Erythroblast (primary cell): ENCODE measurements at regions not wholly inside any gene's neighbourhood (a gene's known extent, or its start where the extent isn't known, plus 50 kb on each side); places are given as distances from the start of the nearest gene placed in this dataset.

ENCODE experiments used
- GATA1 ChIP-seq: IDR thresholded peaks from 2 replicates; pipeline ENCODE4 v1.6.1; 2011; ENCODE audit warnings: low read depth, mild to moderate bottlenecking, control low read depth, low read length, moderate library complexity
- POLR2A ChIP-seq: IDR thresholded peaks from 2 replicates; pipeline ENCODE4 v1.6.1; 2011; ENCODE audit warnings: mild to moderate bottlenecking, low read length

DNA sequence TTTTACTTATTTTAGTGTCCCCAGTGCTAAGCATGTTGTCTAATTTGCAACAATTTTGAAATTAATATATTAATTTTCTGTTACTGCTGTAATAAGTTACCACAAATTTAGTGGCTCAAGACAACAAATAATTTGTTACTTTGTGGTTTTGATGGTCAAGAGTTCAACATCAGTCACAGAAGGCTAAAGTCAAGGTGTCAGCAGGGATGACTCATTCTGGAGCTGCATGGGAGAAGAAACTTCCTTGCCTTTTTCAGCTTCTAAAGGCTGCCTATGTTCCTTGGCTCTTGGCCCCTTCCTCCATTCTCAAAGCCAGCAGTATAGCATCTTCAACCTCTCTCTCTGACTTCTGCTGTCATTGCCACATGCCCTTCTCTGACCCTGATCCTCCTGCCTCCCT is 271.8 kb downstream of the HLX start:
- no peak for TF ChIP-seq POLR2A
- no peak for TF ChIP-seq GATA1
